ENCODE measurements at regions not wholly inside any gene's neighbourhood (a gene's known extent, or its start where the extent isn't known, plus 50 kb on each side); places are given as distances from the start of the nearest gene placed in this dataset.

GRCh38 chr2:114123925-114124324 is 234.0 kb downstream of the ACTR3 start:
- no peak for DNase-seq (ENCODE audit: low spot score)
- H3K79me2 ChIP-seq (ENCODE audit: insufficient read depth, low read depth, low read length) = no peaks in the 10 kb centered on the region
- intact Hi-C loops (cut with micrococcal nuclease; ENCODE audit: unreplicated experiment) = no loop called here
- no peaks in the 10 kb centered on the region for H3K9me3 ChIP-seq (ENCODE audit: low read length)
- H3K4me3 ChIP-seq (ENCODE audit: low read depth, low read length, poor library complexity, severe bottlenecking) = no peak overlapping the region
- no peaks in the 10 kb centered on the region for H3K4me1 ChIP-seq (ENCODE audit: insufficient read depth, low read length, poor library complexity, severe bottlenecking)
- H4K20me1 ChIP-seq (ENCODE audit: insufficient read depth, low read length) = no peaks in the 10 kb centered on the region
- H2AFZ ChIP-seq (ENCODE audit: low read length) = no peak overlapping the region
- no TSS peak for BruUV-seq (replicated peaks)
- H3K4me2 ChIP-seq (ENCODE audit: low read length) = no peak overlapping the region
- ChIA-PET CTCF (ENCODE audit: unreplicated experiment) (no interaction called here), POLR2A (no interaction called here)
- TF ChIP-seq CTCF (conservative IDR thresholded peaks at IDR 0.05; ENCODE audit: low read length) (no peak), EZH2phosphoT487 (IDR thresholded peaks at IDR 0.05; ENCODE audit: borderline replicate concordance, low read depth, low read length) (no peak)
- no peaks in the 10 kb centered on the region for H3K9me2 ChIP-seq (ENCODE audit: insufficient read depth, low read length)
- H3K36me3 ChIP-seq (ENCODE audit: insufficient read depth, low read length) = no peaks in the 10 kb centered on the region
- no peak overlapping the region for H3K27ac ChIP-seq (ENCODE audit: low read depth, low read length, poor library complexity, severe bottlenecking)

GRCh38 chr2:114127372-114127771 is 237.5 kb downstream of the ACTR3 start:
- TF ChIP-seq EZH2phosphoT487 (IDR thresholded peaks at IDR 0.05; ENCODE audit: borderline replicate concordance, low read depth, low read length) = no peak
- no peak for TF ChIP-seq CTCF (conservative IDR thresholded peaks at IDR 0.05; ENCODE audit: low read length)
- Histone ChIP-seq H3K4me1 (ENCODE audit: insufficient read depth, low read length, poor library complexity, severe bottlenecking) (no peaks in the 10 kb centered on the region), H2AFZ (ENCODE audit: low read length) (no peak overlapping the region), H3K9me3 (ENCODE audit: low read length) (no peaks in the 10 kb centered on the region), H3K9me2 (ENCODE audit: insufficient read depth, low read length) (no peaks in the 10 kb centered on the region), H3K27ac (ENCODE audit: low read depth, low read length, poor library complexity, severe bottlenecking) (no peak overlapping the region), H3K36me3 (ENCODE audit: insufficient read depth, low read length) (no peaks in the 10 kb centered on the region), H3K79me2 (ENCODE audit: insufficient read depth, low read depth, low read length) (no peaks in the 10 kb centered on the region), H3K4me3 (ENCODE audit: low read depth, low read length, poor library complexity, severe bottlenecking) (no peak overlapping the region), H3K4me2 (ENCODE audit: low read length) (no peak overlapping the region), H4K20me1 (ENCODE audit: insufficient read depth, low read length) (no peaks in the 10 kb centered on the region)
- no TSS peak for BruUV-seq (replicated peaks)
- DNase-seq (ENCODE audit: low spot score) = no peak
- CTCF ChIA-PET (ENCODE audit: unreplicated experiment) = no interaction called here
- intact Hi-C loops (cut with micrococcal nuclease; ENCODE audit: unreplicated experiment) = no loop called here
- POLR2A ChIA-PET = interaction anchor here (0.7 kb wide), 1 partner anchor 210 kb away, joined by 3 read pairs; no protein-coding TSS in a partner anchor

GRCh38 chr2:114128263-114128662 is 238.4 kb downstream of the ACTR3 start:
- Histone ChIP-seq H3K4me1 (ENCODE audit: insufficient read depth, low read length, poor library complexity, severe bottlenecking) (no peaks in the 10 kb centered on the region), H3K79me2 (ENCODE audit: insufficient read depth, low read depth, low read length) (no peaks in the 10 kb centered on the region), H3K36me3 (ENCODE audit: insufficient read depth, low read length) (no peaks in the 10 kb centered on the region), H3K9me3 (ENCODE audit: low read length) (no peaks in the 10 kb centered on the region), H3K27ac (ENCODE audit: low read depth, low read length, poor library complexity, severe bottlenecking) (no peak overlapping the region), H3K4me3 (ENCODE audit: low read depth, low read length, poor library complexity, severe bottlenecking) (no peak overlapping the region), H3K9me2 (ENCODE audit: insufficient read depth, low read length) (no peaks in the 10 kb centered on the region), H4K20me1 (ENCODE audit: insufficient read depth, low read length) (no peaks in the 10 kb centered on the region), H3K4me2 (ENCODE audit: low read length) (no peak overlapping the region), H2AFZ (ENCODE audit: low read length) (no peak overlapping the region)
- POLR2A ChIA-PET = no interaction called here
- TF ChIP-seq EZH2phosphoT487 (IDR thresholded peaks at IDR 0.05; ENCODE audit: borderline replicate concordance, low read depth, low read length) (no peak), CTCF (conservative IDR thresholded peaks at IDR 0.05; ENCODE audit: low read length) (no peak)
- intact Hi-C loops (cut with micrococcal nuclease; ENCODE audit: unreplicated experiment) = no loop called here
- CTCF ChIA-PET (ENCODE audit: unreplicated experiment) = no interaction called here
- BruUV-seq (replicated peaks) = no TSS peak
- no peak for DNase-seq (ENCODE audit: low spot score)

Data from OCI-LY7 (cell line).